ENCODE measurements at regions not wholly inside any gene's neighbourhood (a gene's known extent, or its start where the extent isn't known, plus 50 kb on each side); places are given as distances from the start of the nearest gene placed in this dataset.

DNA sequence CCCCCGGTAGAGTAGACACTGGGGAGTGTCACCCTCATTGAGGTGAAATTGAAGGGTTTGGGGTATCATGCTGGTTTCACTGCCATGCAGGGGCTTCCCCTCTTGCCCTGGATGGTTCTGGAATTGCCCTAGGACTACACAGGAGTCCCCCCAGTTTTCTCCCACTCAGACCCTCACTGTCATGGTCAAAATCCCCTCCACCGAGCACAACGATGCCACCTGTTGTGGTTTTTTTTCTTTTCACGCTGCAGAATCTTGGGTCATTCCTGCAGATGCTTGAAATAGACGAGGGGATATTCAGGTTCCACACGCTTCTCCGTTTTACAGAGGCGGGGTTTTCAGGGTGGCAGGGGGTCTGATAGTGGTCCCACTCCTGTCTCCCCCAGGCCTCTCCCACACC lies 255.6 kb downstream of the ENGASE start:
- Histone ChIP-seq H3K4me3 (ENCODE audit: low read length in 2 of 2) (no peak overlapping the region), H3K4me1 (ENCODE audit: control insufficient read depth in 2 of 2, insufficient read depth in 2 of 2, low read length in 2 of 2) (no peaks in the 10 kb centered on the region), H3K27me3 (ENCODE audit: control insufficient read depth in 2 of 2, insufficient read depth in 1 of 2, low read length in 1 of 2) (peaks cover 0 to 7% of the 10 kb centered on the region in 2 donors), H3K36me3 (ENCODE audit: control insufficient read depth in 2 of 2, insufficient read depth in 2 of 2, low read length in 1 of 2) (no peaks in the 10 kb centered on the region), H3K9me3 (ENCODE audit: control insufficient read depth in 2 of 2, insufficient read depth in 1 of 2, low read length in 1 of 2) (no peaks in the 10 kb centered on the region), H3K27ac (ENCODE audit: low read depth in 1 of 2, low read length in 1 of 2) (no peak overlapping the region)
- 86% methylated on average over 8 of the region's 8 CpGs for WGBS
- DNase-seq (ENCODE audit: low read depth in 6 of 9, low spot score in 9 of 9) = no peak

DNA sequence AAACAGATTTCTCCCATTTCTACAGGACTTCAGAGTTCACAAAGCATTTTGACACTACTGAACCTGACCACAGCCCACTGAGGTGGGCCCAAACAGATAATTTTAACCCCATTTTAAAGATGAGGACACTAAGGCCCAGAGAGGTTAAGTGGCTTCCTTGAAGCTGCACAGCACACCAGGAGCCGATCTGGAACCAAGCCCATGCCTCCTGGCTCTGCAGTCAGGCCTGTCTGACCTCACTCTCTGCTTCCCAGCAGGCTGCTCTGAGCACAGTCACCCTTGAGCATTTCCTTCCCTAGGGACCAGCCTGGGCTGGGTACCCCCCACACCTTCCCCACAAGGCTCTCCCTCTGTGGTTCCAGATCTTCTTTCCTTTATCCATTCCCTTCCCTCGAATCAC lies 252.2 kb downstream of the ENGASE start:
- no peak for DNase-seq (ENCODE audit: low read depth in 6 of 9, low spot score in 9 of 9)
- Histone ChIP-seq H3K4me1 (ENCODE audit: control insufficient read depth in 2 of 2, insufficient read depth in 2 of 2, low read length in 2 of 2) (no peaks in the 10 kb centered on the region), H3K4me3 (ENCODE audit: low read length in 2 of 2) (no peak overlapping the region), H3K9me3 (ENCODE audit: control insufficient read depth in 2 of 2, insufficient read depth in 1 of 2, low read length in 1 of 2) (no peaks in the 10 kb centered on the region), H3K27me3 (ENCODE audit: control insufficient read depth in 2 of 2, insufficient read depth in 1 of 2, low read length in 1 of 2) (peaks cover 0 to 6% of the 10 kb centered on the region in 2 donors), H3K27ac (ENCODE audit: low read depth in 1 of 2, low read length in 1 of 2) (no peak overlapping the region), H3K36me3 (ENCODE audit: control insufficient read depth in 2 of 2, insufficient read depth in 2 of 2, low read length in 1 of 2) (no peaks in the 10 kb centered on the region)
- WGBS = 65% methylated on average over 2 of the region's 2 CpGs

DNA sequence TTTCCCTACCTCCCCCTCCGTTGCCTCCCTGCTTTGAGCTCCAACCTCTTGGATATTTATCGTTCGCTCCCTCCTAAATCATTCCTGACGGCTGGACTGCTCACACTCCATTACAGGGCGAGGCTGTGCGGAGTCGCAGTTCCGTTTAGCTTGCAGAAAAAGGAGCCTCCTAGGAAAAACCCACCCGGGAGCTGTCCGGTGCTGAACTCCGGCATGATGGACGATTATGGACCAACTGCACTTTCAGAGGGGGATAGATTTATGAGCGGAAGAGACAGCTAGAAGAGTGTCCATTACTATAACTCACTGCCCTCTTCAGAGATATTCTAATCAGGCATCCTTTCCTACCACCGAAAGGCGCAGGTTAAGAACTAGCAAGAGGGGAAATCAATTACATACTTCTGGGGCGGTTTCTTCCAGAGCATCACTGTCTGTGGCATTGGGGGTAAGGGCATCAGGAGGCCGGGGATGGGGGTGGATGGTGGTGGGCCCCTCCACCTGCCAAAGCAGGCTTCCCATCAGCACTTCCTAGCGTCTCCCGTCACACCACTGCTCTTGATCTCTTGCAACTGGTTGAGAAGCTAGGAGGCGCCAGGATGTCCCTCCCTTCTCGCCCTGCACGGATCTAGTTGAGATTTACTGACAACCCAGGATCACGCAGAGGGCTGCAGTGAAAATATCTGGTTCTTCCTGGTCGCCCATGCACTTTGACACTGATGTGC lies 251.2 kb downstream of the ENGASE start:
- 40% methylated on average over 24 of the region's 24 CpGs for WGBS
- peak in 1 of 9 donors; percentile 6 for DNase-seq (ENCODE audit: low read depth in 6 of 9, low spot score in 9 of 9)
- Histone ChIP-seq H3K4me3 (ENCODE audit: low read length in 2 of 2) (no peak overlapping the region), H3K27me3 (ENCODE audit: control insufficient read depth in 2 of 2, insufficient read depth in 1 of 2, low read length in 1 of 2) (peaks cover 0 to 5% of the 10 kb centered on the region in 2 donors), H3K9me3 (ENCODE audit: control insufficient read depth in 2 of 2, insufficient read depth in 1 of 2, low read length in 1 of 2) (no peaks in the 10 kb centered on the region), H3K4me1 (ENCODE audit: control insufficient read depth in 2 of 2, insufficient read depth in 2 of 2, low read length in 2 of 2) (no peaks in the 10 kb centered on the region), H3K36me3 (ENCODE audit: control insufficient read depth in 2 of 2, insufficient read depth in 2 of 2, low read length in 1 of 2) (no peaks in the 10 kb centered on the region), H3K27ac (ENCODE audit: low read depth in 1 of 2, low read length in 1 of 2) (no peak overlapping the region)

DNA sequence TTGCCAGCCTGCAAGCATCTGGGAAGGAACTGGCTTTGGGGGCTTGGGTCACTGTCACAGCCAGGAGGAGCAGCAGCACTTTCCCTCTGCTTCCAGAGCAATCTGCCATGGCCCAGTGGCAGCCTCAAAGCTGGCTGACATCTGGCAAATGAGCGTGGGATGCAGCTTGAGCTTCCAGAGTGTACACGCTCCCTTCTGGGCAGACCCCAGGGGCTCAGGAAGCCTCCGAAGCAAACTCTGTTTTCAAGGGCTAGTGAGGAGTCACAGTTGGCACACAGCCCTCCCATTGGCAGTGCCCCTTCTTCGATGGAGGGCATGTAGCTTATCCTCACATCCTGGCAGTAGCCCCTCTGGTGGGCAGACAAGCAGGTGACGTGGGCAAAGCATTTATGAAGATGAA lies 249.6 kb downstream of the ENGASE start:
- Histone ChIP-seq H3K9me3 (ENCODE audit: control insufficient read depth in 2 of 2, insufficient read depth in 1 of 2, low read length in 1 of 2) (no peaks in the 10 kb centered on the region), H3K27me3 (ENCODE audit: control insufficient read depth in 2 of 2, insufficient read depth in 1 of 2, low read length in 1 of 2) (peaks cover 0 to 4% of the 10 kb centered on the region in 2 donors), H3K4me3 (ENCODE audit: low read length in 2 of 2) (no peak overlapping the region), H3K4me1 (ENCODE audit: control insufficient read depth in 2 of 2, insufficient read depth in 2 of 2, low read length in 2 of 2) (no peaks in the 10 kb centered on the region), H3K27ac (ENCODE audit: low read depth in 1 of 2, low read length in 1 of 2) (no peak overlapping the region), H3K36me3 (ENCODE audit: control insufficient read depth in 2 of 2, insufficient read depth in 2 of 2, low read length in 1 of 2) (no peaks in the 10 kb centered on the region)
- WGBS = 79% methylated on average over 5 of the region's 5 CpGs
- DNase-seq (ENCODE audit: low read depth in 6 of 9, low spot score in 9 of 9) = no peak

DNA sequence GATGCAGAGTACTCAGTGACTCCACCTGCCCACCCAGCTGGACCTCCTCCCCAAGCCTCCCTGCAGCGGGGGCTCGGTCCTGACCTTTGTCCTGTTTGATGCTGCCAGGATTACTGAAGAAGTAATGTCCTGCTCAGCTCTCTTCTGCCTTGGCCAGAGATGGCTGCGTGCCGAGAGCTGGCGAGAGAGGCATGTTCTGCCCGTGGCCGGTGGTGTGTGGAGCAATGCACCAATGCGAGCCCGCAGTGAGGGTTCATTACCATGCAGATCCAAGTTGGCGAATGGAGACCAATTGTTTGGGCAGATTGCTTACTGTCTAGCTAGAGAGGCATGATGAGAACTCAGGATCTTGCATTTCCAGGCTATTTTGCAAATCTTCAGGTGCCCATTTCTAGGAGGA lies 248.9 kb downstream of the ENGASE start:
- 84% methylated on average over 10 of the region's 10 CpGs for WGBS
- Histone ChIP-seq H3K9me3 (ENCODE audit: control insufficient read depth in 2 of 2, insufficient read depth in 1 of 2, low read length in 1 of 2) (no peaks in the 10 kb centered on the region), H3K4me3 (ENCODE audit: low read length in 2 of 2) (no peak overlapping the region), H3K27ac (ENCODE audit: low read depth in 1 of 2, low read length in 1 of 2) (no peak overlapping the region), H3K4me1 (ENCODE audit: control insufficient read depth in 2 of 2, insufficient read depth in 2 of 2, low read length in 2 of 2) (no peaks in the 10 kb centered on the region), H3K36me3 (ENCODE audit: control insufficient read depth in 2 of 2, insufficient read depth in 2 of 2, low read length in 1 of 2) (no peaks in the 10 kb centered on the region), H3K27me3 (ENCODE audit: control insufficient read depth in 2 of 2, insufficient read depth in 1 of 2, low read length in 1 of 2) (peaks cover 0 to 4% of the 10 kb centered on the region in 2 donors)
- DNase-seq (ENCODE audit: low read depth in 6 of 9, low spot score in 9 of 9) = no peak

DNA sequence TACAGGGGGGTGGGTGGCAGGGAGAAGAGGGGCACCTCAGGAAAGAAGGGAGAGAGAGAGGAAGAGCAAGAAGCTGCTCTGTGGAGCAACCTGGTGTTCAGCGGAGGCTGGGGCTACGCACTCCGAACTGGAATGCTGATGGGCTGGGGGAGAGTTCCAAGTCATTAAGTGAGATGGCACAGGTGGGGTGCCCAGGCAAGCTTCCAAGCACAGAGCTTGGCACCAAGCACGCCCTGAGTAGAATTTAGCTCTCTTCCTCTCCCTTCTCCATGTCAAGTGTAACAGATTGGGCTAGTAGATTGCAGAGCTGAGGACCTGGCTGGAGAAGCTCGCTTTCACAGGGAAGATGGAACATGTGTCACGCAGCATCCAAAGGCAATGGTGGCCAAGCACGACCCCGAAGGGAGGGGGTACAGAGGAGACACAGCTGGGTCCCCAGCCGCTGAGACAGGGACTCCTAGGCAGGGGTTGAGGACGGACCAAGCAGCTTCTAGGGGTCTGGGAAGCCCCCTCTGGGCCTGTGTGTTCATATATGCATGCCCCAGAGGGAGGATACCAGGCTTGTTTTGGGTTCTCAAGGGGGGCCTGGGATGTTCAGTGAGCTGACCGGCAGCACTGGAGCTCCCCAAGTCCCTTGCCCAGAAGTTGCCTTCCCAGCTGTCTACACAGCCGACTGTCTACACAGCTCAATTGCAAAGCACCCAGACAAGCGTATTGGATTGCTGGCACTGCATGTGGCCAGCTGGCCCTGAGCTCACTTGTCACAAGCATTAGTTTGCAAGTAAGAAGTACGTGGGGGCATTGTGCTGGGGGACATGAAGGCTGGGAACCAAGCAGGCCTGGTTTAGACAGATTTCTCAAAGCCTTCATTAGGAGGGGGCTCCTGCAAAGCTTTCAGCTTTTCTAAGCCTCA lies 247.8 kb downstream of the ENGASE start:
- no peak overlapping the region for H3K27ac ChIP-seq (ENCODE audit: low read depth in 1 of 2, low read length in 1 of 2)
- H3K36me3 ChIP-seq (ENCODE audit: control insufficient read depth in 2 of 2, insufficient read depth in 2 of 2, low read length in 1 of 2) = no peaks in the 10 kb centered on the region
- no peaks in the 10 kb centered on the region for H3K4me1 ChIP-seq (ENCODE audit: control insufficient read depth in 2 of 2, insufficient read depth in 2 of 2, low read length in 2 of 2)
- no peak for DNase-seq (ENCODE audit: low read depth in 6 of 9, low spot score in 9 of 9)
- H3K27me3 ChIP-seq (ENCODE audit: control insufficient read depth in 2 of 2, insufficient read depth in 1 of 2, low read length in 1 of 2) = peaks cover 0 to 8% of the 10 kb centered on the region in 2 donors
- 84% methylated on average over 14 of the region's 14 CpGs for WGBS
- no peaks in the 10 kb centered on the region for H3K9me3 ChIP-seq (ENCODE audit: control insufficient read depth in 2 of 2, insufficient read depth in 1 of 2, low read length in 1 of 2)
- H3K4me3 ChIP-seq (ENCODE audit: low read length in 2 of 2) = no peak overlapping the region

DNA sequence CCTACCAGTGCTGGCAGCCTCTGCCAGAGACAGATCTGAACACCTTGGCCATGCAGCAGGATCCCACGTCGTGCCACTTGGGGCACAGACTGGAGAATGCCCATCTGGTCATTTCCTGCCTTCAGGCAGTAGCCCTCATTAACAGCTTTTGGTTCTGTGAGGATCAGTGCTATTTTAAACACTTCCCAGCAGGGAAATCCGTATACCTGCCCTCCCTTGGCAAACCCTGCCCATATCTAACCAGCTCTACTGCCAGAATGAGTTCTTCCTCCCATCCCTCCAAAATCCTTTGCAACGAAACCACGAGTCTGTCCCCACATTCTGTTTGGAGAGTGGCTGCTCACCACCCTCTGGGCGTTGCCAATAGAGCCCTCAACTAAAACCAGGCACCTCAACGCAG lies 245.7 kb downstream of the ENGASE start:
- H3K4me1 ChIP-seq (ENCODE audit: control insufficient read depth in 2 of 2, insufficient read depth in 2 of 2, low read length in 2 of 2) = no peaks in the 10 kb centered on the region
- H3K9me3 ChIP-seq (ENCODE audit: control insufficient read depth in 2 of 2, insufficient read depth in 1 of 2, low read length in 1 of 2) = no peaks in the 10 kb centered on the region
- no peaks in the 10 kb centered on the region for H3K36me3 ChIP-seq (ENCODE audit: control insufficient read depth in 2 of 2, insufficient read depth in 2 of 2, low read length in 1 of 2)
- H3K27ac ChIP-seq (ENCODE audit: low read depth in 1 of 2, low read length in 1 of 2) = no peak overlapping the region
- H3K4me3 ChIP-seq (ENCODE audit: low read length in 2 of 2) = no peak overlapping the region
- peaks cover 0 to 25% of the 10 kb centered on the region in 2 donors for H3K27me3 ChIP-seq (ENCODE audit: control insufficient read depth in 2 of 2, insufficient read depth in 1 of 2, low read length in 1 of 2)
- WGBS = 75% methylated on average over 7 of the region's 7 CpGs
- no peak for DNase-seq (ENCODE audit: low read depth in 6 of 9, low spot score in 9 of 9)

DNA sequence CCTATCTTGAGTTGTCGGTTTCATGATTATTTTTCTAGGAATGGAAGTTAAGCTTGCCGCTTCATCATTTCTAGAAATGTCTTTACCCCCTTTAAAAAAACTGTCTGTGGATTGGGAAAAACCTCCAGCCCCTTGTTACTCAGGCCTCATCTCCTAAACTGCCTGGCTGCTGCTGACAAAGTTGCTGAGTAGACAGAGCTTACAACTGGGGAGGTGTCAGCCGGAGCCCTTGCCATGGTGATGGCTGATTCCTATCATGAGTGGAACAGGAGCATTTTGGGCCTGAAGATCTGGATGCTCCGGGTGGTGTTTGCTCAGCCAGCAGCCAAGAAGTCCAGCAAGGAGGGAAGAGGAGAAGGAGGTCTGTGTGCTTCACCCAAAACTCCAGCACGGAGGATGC lies 243.3 kb downstream of the ENGASE start:
- no peaks in the 10 kb centered on the region for H3K36me3 ChIP-seq (ENCODE audit: control insufficient read depth in 2 of 2, insufficient read depth in 2 of 2, low read length in 1 of 2)
- peaks cover 0 to 39% of the 10 kb centered on the region in 2 donors for H3K27me3 ChIP-seq (ENCODE audit: control insufficient read depth in 2 of 2, insufficient read depth in 1 of 2, low read length in 1 of 2)
- H3K4me1 ChIP-seq (ENCODE audit: control insufficient read depth in 2 of 2, insufficient read depth in 2 of 2, low read length in 2 of 2) = no peaks in the 10 kb centered on the region
- DNase-seq (ENCODE audit: low read depth in 6 of 9, low spot score in 9 of 9) = no peak
- no peak overlapping the region for H3K27ac ChIP-seq (ENCODE audit: low read depth in 1 of 2, low read length in 1 of 2)
- H3K4me3 ChIP-seq (ENCODE audit: low read length in 2 of 2) = no peak overlapping the region
- WGBS = 92% methylated on average over 5 of the region's 5 CpGs
- H3K9me3 ChIP-seq (ENCODE audit: control insufficient read depth in 2 of 2, insufficient read depth in 1 of 2, low read length in 1 of 2) = no peaks in the 10 kb centered on the region

DNA sequence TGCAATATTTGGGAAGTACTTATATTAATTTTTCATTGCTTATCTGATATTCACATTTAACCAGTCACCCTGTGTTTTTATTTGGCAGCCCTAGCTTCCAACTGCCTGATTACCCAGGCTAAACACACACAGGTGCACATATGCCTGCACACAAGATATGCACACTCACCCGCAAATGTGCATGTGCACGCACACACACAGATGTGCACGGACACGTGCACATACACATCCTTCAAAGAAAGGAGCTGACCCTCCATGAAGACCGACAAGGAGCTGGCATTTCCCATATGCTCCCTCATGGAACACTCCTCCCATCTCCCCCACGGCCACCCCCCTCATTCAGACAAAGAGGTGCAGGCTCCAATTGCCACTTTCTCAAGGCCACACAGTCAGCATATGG lies 242.2 kb downstream of the ENGASE start:
- H3K4me1 ChIP-seq (ENCODE audit: control insufficient read depth in 2 of 2, insufficient read depth in 2 of 2, low read length in 2 of 2) = no peaks in the 10 kb centered on the region
- H3K4me3 ChIP-seq (ENCODE audit: low read length in 2 of 2) = no peak overlapping the region
- 72% methylated on average over 6 of the region's 6 CpGs for WGBS
- H3K27me3 ChIP-seq (ENCODE audit: control insufficient read depth in 2 of 2, insufficient read depth in 1 of 2, low read length in 1 of 2) = peaks cover 0 to 39% of the 10 kb centered on the region in 2 donors
- DNase-seq (ENCODE audit: low read depth in 6 of 9, low spot score in 9 of 9) = no peak
- H3K27ac ChIP-seq (ENCODE audit: low read depth in 1 of 2, low read length in 1 of 2) = no peak overlapping the region
- no peaks in the 10 kb centered on the region for H3K9me3 ChIP-seq (ENCODE audit: control insufficient read depth in 2 of 2, insufficient read depth in 1 of 2, low read length in 1 of 2)
- H3K36me3 ChIP-seq (ENCODE audit: control insufficient read depth in 2 of 2, insufficient read depth in 2 of 2, low read length in 1 of 2) = no peaks in the 10 kb centered on the region

Data from thymus (tissue), 11 donors.